Lung (tissue), 11 donors: ENCODE measurements at regions not wholly inside any gene's neighbourhood (a gene's known extent, or its start where the extent isn't known, plus 50 kb on each side); places are given as distances from the start of the nearest gene placed in this dataset.

Experiments
- ATAC-seq: fragments of 200-7000 bp; cut with Tn5 transposase; one replicate; pipeline ENCODE4 v1.9.1; 2020; ENCODE audit warnings: moderate number of reproducible peaks; ENCODE audit not compliant: insufficient read depth, low FRiP score
- DNase-seq, 3 donors: peaks; one replicate each; pipeline ENCODE4 v3.0.0-alpha.2; 2013 to 2017
- H3K27ac ChIP-seq, 2 donors: one replicate each; pipeline ENCODE4 v1.5.1; 2013; ENCODE audit warnings: mild to moderate bottlenecking in 2 of 2, moderate library complexity in 2 of 2, control low read depth in 1 of 2, inconsistent platforms in 1 of 2, low read depth in 1 of 2, low read length in 1 of 2
- H3K27me3 ChIP-seq, 3 donors: one replicate each; pipeline ENCODE4 v1.5.1; 2013; ENCODE audit warnings: low read length in 2 of 3; ENCODE audit not compliant: control insufficient read depth in 3 of 3, insufficient read depth in 3 of 3
- H3K36me3 ChIP-seq, 4 donors: one replicate each; pipeline ENCODE4 v1.5.1; 2013; ENCODE audit warnings: low read length in 4 of 4, mild to moderate bottlenecking in 1 of 4, moderate library complexity in 1 of 4; ENCODE audit not compliant: control insufficient read depth in 4 of 4, insufficient read depth in 4 of 4
- H3K4me1 ChIP-seq, 5 donors: one replicate each; pipeline ENCODE4 v1.5.1; 2013; ENCODE audit warnings: low read length in 5 of 5, mild to moderate bottlenecking in 2 of 5, moderate library complexity in 1 of 5; ENCODE audit not compliant: control insufficient read depth in 5 of 5, insufficient read depth in 5 of 5
- H3K4me3 ChIP-seq: one replicate; pipeline ENCODE4 v1.5.1; 2013; ENCODE audit warnings: mild to moderate bottlenecking, control low read depth, moderate library complexity
- H3K9ac ChIP-seq, 2 donors: one replicate each; pipeline ENCODE4 v1.5.1; 2013; ENCODE audit warnings: low read length in 2 of 2, control low read depth in 1 of 2; ENCODE audit not compliant: insufficient read depth in 1 of 2
- H3K9me3 ChIP-seq, 4 donors: one replicate each; pipeline ENCODE4 v1.5.1; 2013; ENCODE audit warnings: low read length in 3 of 4, mild to moderate bottlenecking in 1 of 4, moderate library complexity in 1 of 4; ENCODE audit not compliant: control insufficient read depth in 4 of 4, insufficient read depth in 3 of 4
- CTCF ChIP-seq: IDR thresholded peaks from 2 replicates; pipeline ENCODE4 v1.5.1; 2012; ENCODE audit warnings: mild to moderate bottlenecking; ENCODE audit errors: control extremely low read depth, extremely low read depth
- WGBS, 2 donors: extraction: QIAGEN DNeasy Blood & Tissue Kit; methylation state at CpG; one replicate each; pipeline ENCODE4 v1.1.7; 2013; 5-methylcytosine and 5-hydroxymethylcytosine counted together
- donor health status: control.
- donor health status: control.
- donor health status: Bipolar disorder and iron deficiency.
- donor health status: healthy.
- donor health status: DM: yes; HTN: yes; CAD: no.

DNA sequence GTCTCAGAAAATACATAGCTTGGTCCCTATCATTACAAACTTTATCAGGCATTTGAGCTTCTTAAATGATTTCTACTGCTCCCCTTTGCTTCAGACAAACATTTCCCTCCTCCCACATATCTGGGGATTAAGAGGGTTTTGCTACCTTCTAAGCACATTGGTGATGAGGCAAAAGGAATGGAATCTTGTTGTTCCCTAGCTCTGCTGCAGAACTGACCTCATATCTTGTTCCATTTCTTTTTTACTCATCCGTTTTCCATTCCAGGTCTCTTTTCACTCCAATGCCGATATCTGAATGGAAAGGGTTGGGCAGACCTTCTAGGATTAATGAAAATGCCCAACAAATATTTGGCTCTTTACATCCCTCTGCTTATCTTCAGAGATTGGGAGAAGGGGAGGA is 444.6 kb downstream of the ZNF608 start:
- Histone ChIP-seq H3K4me1 (peaks cover 0 to 3% (median 0%) of the 10 kb centered on the region in 5 donors), H3K9me3 (no peaks in the 10 kb centered on the region), H3K36me3 (no peaks in the 10 kb centered on the region), H3K9ac (no peak overlapping the region), H3K27ac (no peak overlapping the region), H3K4me3 (no peak overlapping the region), H3K27me3 (no peaks in the 10 kb centered on the region)
- ATAC-seq: no peak
- DNase-seq: peak in 1 of 3 donors; percentile 6
- WGBS, 2 donors: 89 to 90% methylated on average over 2 of the region's 2 CpGs
- TF ChIP-seq CTCF: no peak

DNA sequence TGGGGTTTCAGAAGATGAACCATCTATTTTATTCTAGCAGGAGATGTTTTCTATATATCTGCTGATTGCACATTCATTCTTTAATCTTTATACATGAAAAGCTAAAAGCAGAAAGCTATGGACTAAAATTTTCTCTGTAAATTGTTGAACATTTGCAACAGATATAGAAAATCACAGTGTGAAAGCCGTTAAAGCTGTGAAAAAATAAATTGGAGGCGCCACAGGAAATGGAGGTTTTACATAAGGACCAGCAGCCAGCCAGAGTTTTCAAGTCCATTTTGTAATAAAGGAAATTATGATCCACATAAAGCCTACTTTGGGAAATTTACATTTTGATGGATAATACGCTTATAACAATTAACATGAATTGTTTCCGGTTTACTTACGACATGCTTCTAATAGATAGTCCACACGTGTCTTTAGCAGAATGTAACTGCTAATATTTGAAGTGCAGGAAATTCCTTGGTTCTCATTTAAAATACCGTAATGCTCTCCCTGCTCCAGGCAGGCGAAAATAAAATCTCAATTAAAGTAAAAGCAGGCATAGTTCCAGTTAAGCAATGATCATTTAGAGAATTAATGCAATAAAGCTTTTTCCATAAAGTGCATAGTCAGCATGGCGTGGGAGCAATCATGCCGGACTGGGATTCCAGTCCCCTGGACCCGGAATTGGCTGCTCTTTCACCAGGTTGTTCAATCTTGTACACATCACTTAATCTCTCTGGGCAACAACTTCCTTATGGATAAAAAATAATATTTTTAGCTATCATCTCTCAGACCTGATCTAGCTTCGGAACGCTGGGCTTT is 445.4 kb downstream of the ZNF608 start:
- Histone ChIP-seq H3K4me3 (no peak overlapping the region), H3K9me3 (no peaks in the 10 kb centered on the region), H3K27me3 (no peaks in the 10 kb centered on the region), H3K9ac (no peak overlapping the region), H3K27ac (no peak overlapping the region), H3K36me3 (no peaks in the 10 kb centered on the region), H3K4me1 (peaks cover 0 to 3% (median 0%) of the 10 kb centered on the region in 5 donors)
- ATAC-seq: no peak
- WGBS, 2 donors: 85 to 90% methylated on average over 13 of the region's 13 CpGs
- TF ChIP-seq CTCF: no peak
- DNase-seq: no peak

DNA sequence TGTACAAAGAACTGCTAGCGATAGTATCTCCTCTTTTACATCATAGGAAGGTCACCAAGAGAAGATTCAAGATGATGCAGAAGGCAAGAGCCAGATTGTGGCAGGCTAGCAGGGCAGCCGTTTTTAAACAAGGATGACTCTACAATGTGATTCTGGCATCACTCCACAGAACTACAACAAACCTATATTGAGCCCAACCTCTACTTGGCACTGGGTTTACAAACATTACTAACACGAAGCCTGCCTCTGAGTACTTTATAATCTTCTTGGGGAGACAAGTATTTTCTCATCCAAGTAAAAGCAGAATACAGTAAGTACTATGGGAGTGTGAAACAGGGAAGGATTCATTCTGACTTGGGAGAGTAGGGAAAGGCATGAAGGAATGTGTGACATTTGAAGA is 448.6 kb downstream of the ZNF608 start:
- WGBS, 2 donors: 54 to 59% methylated on average over 3 of the region's 3 CpGs
- H3K36me3 ChIP-seq: no peaks in the 10 kb centered on the region
- ATAC-seq (no peak), DNase-seq (no peak)
- H3K4me3 ChIP-seq: no peak overlapping the region
- H3K27me3 ChIP-seq: no peaks in the 10 kb centered on the region
- no peak overlapping the region for H3K27ac ChIP-seq
- no peak for TF ChIP-seq CTCF
- no peaks in the 10 kb centered on the region for H3K9me3 ChIP-seq
- no peaks in the 10 kb centered on the region for H3K4me1 ChIP-seq
- H3K9ac ChIP-seq: no peak overlapping the region
